H1 (cell line): ENCODE measurements at regions not wholly inside any gene's neighbourhood (a gene's known extent, or its start where the extent isn't known, plus 50 kb on each side); places are given as distances from the start of the nearest gene placed in this dataset.

Source experiments
- CTCF ChIA-PET: fragments of 300-600 bp; sonication (Branson Sonifier 250); formaldehyde crosslinking; loops from one replicate; lab custom pipeline; 2021; ENCODE audit not compliant: partially characterized antibody; lab: Charles Lee
- POLR2A ChIA-PET: fragments of 300-600 bp; sonication (Branson Sonifier 250); formaldehyde crosslinking; loops from one replicate; lab custom pipeline; 2021; ENCODE audit warnings: inconsistent platforms; ENCODE audit not compliant: partially characterized antibody; lab: Charles Lee
- DNase-seq, 2 experiments: peaks; one replicate each; pipeline versions ENCODE4 v3.0.0 to v3.0.0-alpha.2; 2010 to 2022; ENCODE audit warnings: low spot score in 2 of 2, low read depth in 1 of 2, mixed read lengths in 1 of 2
- FAIRE-seq: peaks from 2 replicates; lab custom pipeline; 2011; peaks lifted over from hg19 to GRCh38; lab: Jason Lieb, UNC
- H2AFZ ChIP-seq: 2 replicates; pipeline ENCODE4 v1.8.1; 2012; ENCODE audit warnings: low read length, inconsistent platforms
- H2AK5ac ChIP-seq: 2 replicates; pipeline ENCODE4 v1.6.1; 2013; ENCODE audit warnings: low read depth, low read length
- H2BK120ac ChIP-seq: replicated peaks from 2 replicates; pipeline ENCODE3; 2013; ENCODE audit warnings: low read depth, low read length, inconsistent platforms
- H2BK12ac ChIP-seq: 2 replicates; pipeline ENCODE4 v1.6.1; 2013; ENCODE audit warnings: low read depth, low read length
- H2BK15ac ChIP-seq: 2 replicates; pipeline ENCODE4 v1.6.1; 2013; ENCODE audit warnings: low read length
- H2BK20ac ChIP-seq: 2 replicates; pipeline ENCODE4 v1.6.1; 2013; ENCODE audit warnings: low read length
- H2BK5ac ChIP-seq: 2 replicates; pipeline ENCODE4 v1.6.1; 2013; ENCODE audit warnings: low read depth, low read length
- H3K14ac ChIP-seq: 2 replicates; pipeline ENCODE4 v1.6.1; 2013; ENCODE audit warnings: inconsistent platforms; ENCODE audit not compliant: insufficient read length
- H3K18ac ChIP-seq: 2 replicates; pipeline ENCODE4 v1.6.1; 2013; ENCODE audit warnings: low read length; ENCODE audit errors: extremely low read depth
- H3K23ac ChIP-seq: 2 replicates; pipeline ENCODE4 v1.6.1; 2013; ENCODE audit warnings: inconsistent platforms; ENCODE audit not compliant: insufficient read length
- H3K23me2 ChIP-seq: 2 replicates; pipeline ENCODE4 v1.6.1; 2013; ENCODE audit warnings: low read depth, low read length
- H3K27ac ChIP-seq: 2 replicates; pipeline ENCODE4 v1.6.1; 2011; ENCODE audit warnings: low read depth, low read length, inconsistent platforms
- H3K27me3 ChIP-seq, 4 experiments: replicated peaks in 1 of 4; 1 replicate in 1 of 4; 2 replicates in 3 of 4; pipeline versions ENCODE4 v1.6.1 to v1.8.1; 2011 to 2013; ENCODE audit warnings: low read length in 3 of 4, mild to moderate bottlenecking in 3 of 4, inconsistent platforms in 2 of 4, mixed read lengths in 2 of 4, moderate library complexity in 1 of 4; ENCODE audit not compliant: control insufficient read depth in 3 of 4, insufficient read depth in 3 of 4; ENCODE audit errors: extremely low read depth in 1 of 4
- H3K36me3 ChIP-seq, 4 experiments: 2 replicates each; pipeline versions ENCODE4 v1.6.1 to v1.8.1; 2011 to 2013; ENCODE audit warnings: mild to moderate bottlenecking in 4 of 4, low read length in 3 of 4, moderate library complexity in 2 of 4, control low read depth in 1 of 4, inconsistent platforms in 1 of 4; ENCODE audit not compliant: insufficient read depth in 4 of 4, control insufficient read depth in 2 of 4
- H3K4ac ChIP-seq: replicated peaks from 2 replicates; pipeline ENCODE3; 2013; ENCODE audit warnings: low read length, low read depth, mixed read lengths, inconsistent platforms; ENCODE audit not compliant: insufficient read length
- H3K4me1 ChIP-seq, 4 experiments: replicated peaks in 1 of 4; 1 replicate in 1 of 4; 2 replicates in 3 of 4; pipeline versions ENCODE4 v1.6.1 to v1.8.1; 2011 to 2013; ENCODE audit warnings: low read length in 3 of 4, inconsistent platforms in 2 of 4, mixed read lengths in 1 of 4; ENCODE audit not compliant: insufficient read depth in 4 of 4, control insufficient read depth in 3 of 4
- H3K4me2 ChIP-seq, 2 experiments: 2 replicates each; pipeline versions ENCODE4 v1.6.1 to v1.8.1; 2011 to 2013; ENCODE audit warnings: low read depth in 2 of 2, low read length in 2 of 2, control low read depth in 1 of 2, inconsistent platforms in 1 of 2, mild to moderate bottlenecking in 1 of 2; ENCODE audit not compliant: insufficient read depth in 1 of 2
- H3K4me3 ChIP-seq, 4 experiments: fragments of 200-600, 300-600 bp in 1 of 4; sonication (generic), shearing (Covaris generic), sonication (Bioruptor Twin) in 1 of 4; 2 replicates each; pipeline versions ENCODE4 v1.5.1 to v1.8.1; 2011 to 2016; ENCODE audit warnings: low read length in 4 of 4, low read depth in 3 of 4, control low read depth in 2 of 4, inconsistent platforms in 2 of 4, mild to moderate bottlenecking in 2 of 4, mixed read lengths in 1 of 4, moderate library complexity in 1 of 4; ENCODE audit not compliant: insufficient read depth in 2 of 4; ENCODE audit errors: extremely low read depth in 1 of 4
- H3K56ac ChIP-seq: replicated peaks from 2 replicates; pipeline ENCODE3; 2013; ENCODE audit warnings: low read depth, mild to moderate bottlenecking, mixed read lengths, low read length, inconsistent platforms; ENCODE audit not compliant: insufficient read length
- H3K79me1 ChIP-seq: 2 replicates; pipeline ENCODE4 v1.6.1; 2013; ENCODE audit warnings: low read depth, low read length, control low read depth
- H3K79me2 ChIP-seq, 2 experiments: 2 replicates each; pipeline versions ENCODE4 v1.6.1 to v1.8.1; 2012 to 2013; ENCODE audit warnings: low read length in 2 of 2, mild to moderate bottlenecking in 2 of 2, inconsistent platforms in 1 of 2; ENCODE audit not compliant: insufficient read depth in 2 of 2, control insufficient read depth in 1 of 2
- H3K9ac ChIP-seq, 4 experiments: replicated peaks in 1 of 4; 1 replicate in 1 of 4; 2 replicates in 3 of 4; pipeline versions ENCODE4 v1.6.1 to v1.8.1; 2011 to 2013; ENCODE audit warnings: low read depth in 3 of 4, low read length in 3 of 4, control low read depth in 2 of 4, mild to moderate bottlenecking in 2 of 4, moderate library complexity in 2 of 4, inconsistent platforms in 1 of 4; ENCODE audit errors: extremely low read depth in 1 of 4
- H3K9me3 ChIP-seq, 2 experiments: 2 replicates each; pipeline versions ENCODE4 v1.6.1 to v1.8.1; 2012 to 2013; ENCODE audit warnings: mild to moderate bottlenecking in 2 of 2, moderate library complexity in 2 of 2, control low read depth in 1 of 2, inconsistent platforms in 1 of 2, low read depth in 1 of 2, low read length in 1 of 2, mixed read lengths in 1 of 2; ENCODE audit not compliant: insufficient read depth in 2 of 2
- H4K20me1 ChIP-seq, 2 experiments: replicated peaks in 1 of 2; 2 replicates each; pipeline versions ENCODE3 to v1.8.1; 2011 to 2013; ENCODE audit warnings: inconsistent platforms in 2 of 2, low read length in 2 of 2, mild to moderate bottlenecking in 1 of 2; ENCODE audit not compliant: insufficient read depth in 2 of 2, control insufficient read depth in 1 of 2
- H4K5ac ChIP-seq: 2 replicates; pipeline ENCODE4 v1.6.1; 2013; ENCODE audit warnings: low read length, low read depth, mixed read lengths, inconsistent platforms; ENCODE audit not compliant: insufficient read length
- H4K8ac ChIP-seq: 2 replicates; pipeline ENCODE4 v1.8.0; 2013; ENCODE audit warnings: mild to moderate bottlenecking, moderate library complexity, low read length, inconsistent platforms; ENCODE audit not compliant: insufficient read depth; ENCODE audit errors: extremely low read depth
- H4K91ac ChIP-seq: replicated peaks from 2 replicates; pipeline ENCODE3; 2013; ENCODE audit warnings: low read length, mixed read lengths, inconsistent platforms; ENCODE audit not compliant: insufficient read length
- BACH1 ChIP-seq: IDR thresholded peaks from 2 replicates; pipeline ENCODE4 v1.6.1; 2012; ENCODE audit warnings: low read length, improper control_type of control experiment
- BCL11A ChIP-seq, 2 experiments: IDR thresholded peaks; one replicate each; pipeline ENCODE4 v1.6.1; 2011; ENCODE audit warnings: low read depth in 2 of 2, low read length in 2 of 2, mild to moderate bottlenecking in 2 of 2
- HDAC2 ChIP-seq, 2 experiments: fragments of 300-600 bp in 1 of 2; sonication (generic) in 1 of 2; IDR thresholded peaks; 2 replicates each; pipeline ENCODE4 v1.6.1; 2011 to 2012; ENCODE audit warnings: low read depth in 2 of 2, low read length in 2 of 2, mild to moderate bottlenecking in 2 of 2, moderate library complexity in 2 of 2, borderline replicate concordance in 1 of 2, inconsistent platforms in 1 of 2
- POLR2A ChIP-seq, 2 experiments: IDR thresholded peaks; 1 replicate in 1 of 2; 2 replicates in 1 of 2; pipeline ENCODE4 v1.6.1; 2011; ENCODE audit warnings: low read depth in 2 of 2, low read length in 2 of 2, mild to moderate bottlenecking in 2 of 2; ENCODE audit errors: control extremely low read depth in 1 of 2
- POU5F1 ChIP-seq: IDR thresholded peaks from 2 replicates; pipeline ENCODE4 v1.6.1; 2011; ENCODE audit warnings: low read depth, mild to moderate bottlenecking, low read length, moderate library complexity
- SP2 ChIP-seq: IDR thresholded peaks from 2 replicates; pipeline ENCODE4 v1.6.1; 2012; ENCODE audit warnings: mild to moderate bottlenecking, low read length, inconsistent platforms
- SP4 ChIP-seq: IDR thresholded peaks from 2 replicates; pipeline ENCODE4 v1.6.1; 2012; ENCODE audit warnings: low read length, inconsistent platforms
- WGBS, 2 experiments: shearing (Covaris generic) in 1 of 2; methylation state at CpG; one replicate each; pipeline versions ENCODE4 v1.1.6 to v1.1.7; 2013 to 2015; ENCODE audit warnings: low lambda C conversion rate in 2 of 2, mixed read lengths in 2 of 2, inconsistent platforms in 1 of 2, low coverage in 1 of 2, missing lambda C conversion rate in 1 of 2; ENCODE audit not compliant: insufficient replicate concordance in 2 of 2, insufficient coverage in 1 of 2, insufficient read length in 1 of 2; ENCODE audit errors: extremely low coverage in 1 of 2, missing lambda C conversion rate in 1 of 2; 5-methylcytosine and 5-hydroxymethylcytosine counted together
- TF ChIP-seq, protein P1 (sequence below): IDR thresholded peaks from 2 replicates; pipeline ENCODE4 v1.6.1; 2011; ENCODE audit warnings: low read depth, mild to moderate bottlenecking, low read length; ENCODE audit not compliant: insufficient read depth

DNA sequence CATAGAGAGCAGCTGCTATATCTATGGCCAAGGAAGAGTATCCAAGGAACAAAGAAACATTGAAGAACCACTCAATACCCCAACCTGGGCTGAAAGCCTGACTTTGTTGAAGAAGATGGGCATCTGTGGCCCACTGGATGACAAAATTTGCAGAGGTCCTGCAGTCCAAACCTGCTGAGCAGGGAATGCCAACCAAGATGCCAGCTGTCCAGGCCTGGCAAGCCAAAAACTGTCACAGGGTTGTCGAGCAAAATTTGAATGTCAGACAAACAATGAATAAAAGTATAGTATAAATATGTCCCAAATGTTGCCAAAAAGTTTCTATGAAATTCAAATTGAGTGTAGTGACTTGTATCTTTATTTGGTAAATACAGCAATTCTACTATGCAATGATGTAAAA, 1040.2 kb downstream of the PCDH9 start:
- Histone ChIP-seq H3K4me2 (no peak overlapping the region), H3K4me3 (no peak overlapping the region), H3K4me1 (no peaks in the 10 kb centered on the region), H3K56ac (no peak overlapping the region), H3K23me2 (no peaks in the 10 kb centered on the region), H3K9me3 (no peaks in the 10 kb centered on the region), H2BK120ac (no peak overlapping the region), H3K4ac (no peak overlapping the region), H2AFZ (no peak overlapping the region), H3K79me1 (no peaks in the 10 kb centered on the region), H3K18ac (no peak overlapping the region), H2AK5ac (no peak overlapping the region), H3K27me3 (no peaks in the 10 kb centered on the region), H3K36me3 (no peaks in the 10 kb centered on the region), H4K8ac (no peak overlapping the region), H2BK12ac (no peak overlapping the region), H4K20me1 (no peaks in the 10 kb centered on the region), H2BK20ac (no peak overlapping the region), H3K9ac (no peak overlapping the region), H3K23ac (no peak overlapping the region), H2BK15ac (no peak overlapping the region), H2BK5ac (no peak overlapping the region), H3K27ac (no peak overlapping the region), H3K79me2 (no peaks in the 10 kb centered on the region), H3K14ac (no peak overlapping the region), H4K91ac (no peak overlapping the region), H4K5ac (no peak overlapping the region)
- DNase-seq = no peak
- 0% methylated on average over 1 of the region's 1 CpG; no CpG with 5 or more reads in 1 of the 2 experiments for WGBS, 2 experiments
- TF ChIP-seq POU5F1 = no peak
- TF ChIP-seq BACH1 = no peak
- TF ChIP-seq, protein P1, sequence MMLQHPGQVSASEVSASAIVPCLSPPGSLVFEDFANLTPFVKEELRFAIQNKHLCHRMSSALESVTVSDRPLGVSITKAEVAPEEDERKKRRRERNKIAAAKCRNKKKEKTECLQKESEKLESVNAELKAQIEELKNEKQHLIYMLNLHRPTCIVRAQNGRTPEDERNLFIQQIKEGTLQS = no peak
- TF ChIP-seq HDAC2 (IDR thresholded peaks at IDR 0.05; ENCODE audit: borderline replicate concordance in 1 of 2, low read depth in 2 of 2, low read length in 2 of 2) = no peak
- TF ChIP-seq SP4 = no peak
- no peak for TF ChIP-seq SP2
- TF ChIP-seq POLR2A (IDR thresholded peaks at IDR 0.05; ENCODE audit: control extremely low read depth in 1 of 2, low read depth in 2 of 2, low read length in 2 of 2) = no peak
- no peak for TF ChIP-seq BCL11A (IDR thresholded peaks at IDR 0.05; ENCODE audit: low read depth in 2 of 2, low read length in 2 of 2)
- no peak for FAIRE-seq
- ChIA-PET CTCF (no interaction called here), POLR2A (no interaction called here)
